Osteoblast (primary cell): ENCODE measurements at regions not wholly inside any gene's neighbourhood (a gene's known extent, or its start where the extent isn't known, plus 50 kb on each side); places are given as distances from the start of the nearest gene placed in this dataset.
A peak's percentile ranks its signal among the peaks of the same experiment; 100 is the strongest.

Experiments used
- DNase-seq: peaks from one replicate; pipeline ENCODE4 v3.0.0; 2011; ENCODE audit warnings: low spot score, mixed read lengths; ENCODE audit not compliant: insufficient read length; ENCODE audit errors: missing footprints
- H2AFZ ChIP-seq: 2 replicates; pipeline ENCODE4 v1.6.0; 2011; ENCODE audit warnings: mild to moderate bottlenecking, low read length
- H3K27ac ChIP-seq: 2 replicates; pipeline ENCODE4 v1.5.1; 2011; ENCODE audit warnings: mild to moderate bottlenecking, low read depth, low read length, moderate library complexity
- H3K27me3 ChIP-seq: 2 replicates; pipeline ENCODE4 v1.6.0; 2012; ENCODE audit warnings: mild to moderate bottlenecking, control low read depth, inconsistent platforms, low read length, moderate library complexity; ENCODE audit not compliant: insufficient read depth
- H3K36me3 ChIP-seq: 2 replicates; pipeline ENCODE4 v1.5.1; 2011; ENCODE audit warnings: mild to moderate bottlenecking, low read length, control low read depth, moderate library complexity; ENCODE audit not compliant: insufficient read depth
- H3K4me1 ChIP-seq: 2 replicates; pipeline ENCODE4 v1.5.1; 2011; ENCODE audit warnings: mild to moderate bottlenecking, low read length, control low read depth, moderate library complexity; ENCODE audit not compliant: insufficient read depth
- H3K4me2 ChIP-seq: 2 replicates; pipeline ENCODE4 v1.6.0; 2011; ENCODE audit warnings: mild to moderate bottlenecking, low read length; ENCODE audit not compliant: insufficient read depth
- H3K4me3 ChIP-seq: fragments of 200-600 bp; sonication (generic); 3 replicates; pipeline ENCODE4 v1.5.1; 2012; ENCODE audit warnings: mild to moderate bottlenecking, low read length, inconsistent platforms; ENCODE audit not compliant: insufficient read depth
- H3K79me2 ChIP-seq: 2 replicates; pipeline ENCODE4 v1.6.0; 2012; ENCODE audit warnings: mild to moderate bottlenecking, low read length, control low read depth, inconsistent platforms; ENCODE audit not compliant: insufficient read depth
- H3K9me3 ChIP-seq: 2 replicates; pipeline ENCODE4 v1.5.1; 2011; ENCODE audit warnings: low read depth, low read length, control low read depth
- H4K20me1 ChIP-seq: 2 replicates; pipeline ENCODE4 v1.6.0; 2012; ENCODE audit warnings: mild to moderate bottlenecking, low read length, control low read depth; ENCODE audit not compliant: insufficient read depth
- CTCF ChIP-seq: IDR thresholded peaks from 2 replicates; pipeline ENCODE4 v1.5.1; 2011; ENCODE audit warnings: mild to moderate bottlenecking, low read depth, low read length, moderate library complexity; ENCODE audit errors: extremely low read depth

DNA sequence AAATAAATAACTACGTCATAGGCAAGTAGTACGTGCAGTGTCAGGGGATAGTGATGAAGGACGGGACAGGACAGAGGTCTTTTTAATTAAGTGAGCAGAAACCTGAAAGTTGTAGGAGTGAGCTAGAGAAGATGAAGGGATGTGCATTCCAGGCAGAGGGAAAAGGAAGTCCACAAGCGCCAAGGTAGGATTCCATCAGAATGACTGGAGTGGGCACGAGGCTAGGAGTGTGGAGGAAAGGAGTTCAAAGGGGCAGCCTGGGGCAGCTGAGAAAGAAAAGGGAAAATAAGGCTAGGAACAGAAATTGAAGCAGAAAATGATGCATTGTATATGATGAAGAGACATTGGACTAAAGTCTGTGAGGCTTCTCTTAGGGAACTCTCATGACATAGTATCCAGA, 192.2 kb upstream of the TLL1 start:
- Histone ChIP-seq H3K9me3 (no peaks in the 10 kb centered on the region), H3K27me3 (no peaks in the 10 kb centered on the region), H3K4me2 (no peak overlapping the region), H3K4me1 (peaks cover 5% of the 10 kb centered on the region), H4K20me1 (no peaks in the 10 kb centered on the region), H3K4me3 (no peak overlapping the region), H3K27ac (no peak overlapping the region), H3K79me2 (no peaks in the 10 kb centered on the region), H2AFZ (no peak overlapping the region), H3K36me3 (no peaks in the 10 kb centered on the region)
- no peak for TF ChIP-seq CTCF
- DNase-seq = no peak

GRCh38 chr4:165682611-165683010, 190.4 kb upstream of the TLL1 start:
- Histone ChIP-seq H3K27me3 (no peaks in the 10 kb centered on the region), H3K4me2 (no peak overlapping the region), H4K20me1 (no peaks in the 10 kb centered on the region), H3K4me1 (peaks cover 5% of the 10 kb centered on the region), H3K79me2 (no peaks in the 10 kb centered on the region), H2AFZ (peak overlapping the region; percentile 12), H3K9me3 (no peaks in the 10 kb centered on the region), H3K4me3 (no peak overlapping the region), H3K36me3 (no peaks in the 10 kb centered on the region), H3K27ac (no peak overlapping the region)
- TF ChIP-seq CTCF = no peak
- DNase-seq = no peak

- Histone ChIP-seq H4K20me1 (no peaks in the 10 kb centered on the region), H3K4me3 (no peak overlapping the region), H3K4me1 (peaks cover 5% of the 10 kb centered on the region), H3K79me2 (no peaks in the 10 kb centered on the region), H3K27ac (no peak overlapping the region), H2AFZ (peak overlapping the region; percentile 7), H3K36me3 (no peaks in the 10 kb centered on the region), H3K4me2 (peak overlapping the region; percentile 35), H3K27me3 (no peaks in the 10 kb centered on the region), H3K9me3 (no peaks in the 10 kb centered on the region)
- no peak for DNase-seq
- no peak for TF ChIP-seq CTCF
Observed at GRCh38 chr4:165684177-165684805, 188.7 kb upstream of the TLL1 start.

GRCh38 chr4:165686756-165687155, 186.3 kb upstream of the TLL1 start:
- Histone ChIP-seq H3K27ac (no peak overlapping the region), H3K9me3 (no peaks in the 10 kb centered on the region), H2AFZ (no peak overlapping the region), H3K79me2 (no peaks in the 10 kb centered on the region), H3K4me2 (no peak overlapping the region), H3K4me1 (peaks cover 5% of the 10 kb centered on the region), H3K4me3 (no peak overlapping the region), H3K27me3 (no peaks in the 10 kb centered on the region), H3K36me3 (no peaks in the 10 kb centered on the region), H4K20me1 (no peaks in the 10 kb centered on the region)
- no peak for DNase-seq
- TF ChIP-seq CTCF = no peak
